GM18867 (cell line): ENCODE measurements at regions not wholly inside any gene's neighbourhood (a gene's known extent, or its start where the extent isn't known, plus 50 kb on each side); places are given as distances from the start of the nearest gene placed in this dataset.
"Not testable (repeated sequence)": the region's sequence is repeated elsewhere in the genome, so short reads cannot be mapped to it uniquely, and the experiment has no call there.

ENCODE experiments used
- ATAC-seq: cut with Tn5 transposase; IDR thresholded peaks from one replicate; pipeline ENCODE4 v1.9.1; 2021; ENCODE audit warnings: mild to moderate bottlenecking, moderate library complexity; ENCODE audit not compliant: unreplicated experiment

DNA sequence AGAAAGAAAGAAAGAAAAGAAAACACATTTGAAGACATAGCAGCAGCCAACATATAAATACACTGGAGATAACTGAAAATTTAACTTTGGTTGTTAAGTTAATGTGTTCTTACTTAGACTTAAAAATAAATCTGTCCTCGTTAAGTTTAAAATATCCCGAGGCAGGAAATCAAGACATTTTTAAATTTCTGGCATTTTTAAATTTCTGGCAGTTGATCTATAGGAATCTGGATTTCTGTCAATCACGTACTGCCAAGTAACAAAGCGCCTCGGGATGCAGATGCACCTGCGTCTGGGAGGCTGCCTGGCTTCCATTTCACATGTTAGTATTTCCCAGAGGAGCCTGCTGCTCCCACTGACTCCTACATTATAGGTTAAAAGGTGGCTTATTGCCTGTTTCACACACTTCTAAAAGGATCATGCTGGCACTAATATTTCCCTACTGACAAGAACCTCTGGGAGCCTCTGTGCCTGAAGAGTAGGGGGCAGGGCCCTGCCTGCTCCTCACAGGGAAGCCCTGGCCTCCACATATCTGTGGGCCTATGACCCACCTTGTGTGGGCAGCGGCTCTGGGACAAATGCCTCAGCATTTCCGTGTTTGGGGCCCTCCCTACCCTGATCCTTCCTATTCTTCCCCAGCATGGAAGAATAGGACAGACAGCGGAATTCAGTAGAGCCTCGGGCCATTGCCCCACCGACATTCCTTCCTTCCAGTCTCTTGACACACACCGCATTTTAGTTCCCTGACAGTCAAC lies 62.8 kb upstream of the ATP12A start:
- ATAC-seq = no peak

DNA sequence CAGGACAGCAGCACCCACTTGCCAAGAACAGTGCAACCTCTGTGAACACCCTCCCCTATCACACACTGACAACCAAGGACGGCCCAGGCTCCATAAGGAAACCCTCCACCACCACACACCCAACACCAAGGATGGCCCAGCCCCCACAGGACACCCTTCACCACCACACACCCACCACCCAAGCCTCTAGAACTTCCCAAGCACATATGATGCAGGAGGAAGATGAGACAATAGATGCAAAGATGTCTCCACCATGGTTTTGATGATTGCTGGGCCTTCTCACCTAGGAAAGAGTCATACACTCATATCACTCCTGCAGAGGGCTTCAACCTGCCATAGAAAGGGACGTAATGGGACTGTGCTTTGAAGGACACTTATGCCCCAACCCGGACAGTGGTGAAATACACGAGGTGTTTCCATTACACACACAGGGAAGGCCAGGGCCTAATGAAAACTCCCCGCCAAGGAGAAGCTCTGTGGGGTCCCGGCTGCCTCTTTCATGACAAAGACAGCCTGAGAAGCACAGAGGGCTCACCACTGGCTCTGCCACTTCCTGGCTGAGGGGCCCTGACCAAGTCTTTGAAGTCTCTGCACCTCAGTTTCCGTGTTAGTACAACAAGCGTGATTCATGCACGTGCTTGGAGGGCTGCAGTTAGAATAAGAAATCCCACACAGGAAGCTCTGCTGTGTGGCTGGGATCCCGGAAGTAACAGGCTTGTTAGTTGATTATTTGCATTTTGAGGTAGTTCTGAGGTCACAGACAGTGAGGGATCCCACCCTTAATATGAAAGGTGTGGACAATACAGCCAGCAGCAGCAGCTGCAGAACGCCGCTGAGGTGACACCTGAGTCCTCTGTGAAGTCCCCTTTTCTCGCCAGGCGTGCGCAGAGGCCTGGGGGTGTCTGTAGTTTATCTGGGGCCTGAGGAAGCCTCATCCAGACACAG lies 61.9 kb upstream of the ATP12A start:
- ATAC-seq = peak; percentile 93

DNA sequence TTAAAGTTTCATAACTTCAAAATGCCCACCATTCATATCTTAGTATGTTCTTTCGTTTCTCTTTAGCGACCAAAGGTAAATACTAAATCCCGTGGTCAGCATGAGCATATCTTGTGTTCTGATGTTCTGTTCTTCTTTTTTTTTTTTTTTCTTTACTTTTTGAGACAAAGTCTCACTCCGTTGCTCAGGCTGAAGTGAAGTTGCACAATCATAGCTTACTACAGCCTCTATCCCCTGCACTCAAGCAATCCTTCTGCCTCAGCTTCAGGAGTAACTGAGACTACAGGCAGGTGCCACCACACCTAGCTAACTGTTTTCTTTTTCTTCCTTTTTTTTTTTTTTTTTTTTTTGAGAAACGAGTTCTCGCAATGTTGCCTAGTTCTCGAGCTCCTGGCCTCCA lies 60.9 kb upstream of the ATP12A start:
- ATAC-seq = no peak

DNA sequence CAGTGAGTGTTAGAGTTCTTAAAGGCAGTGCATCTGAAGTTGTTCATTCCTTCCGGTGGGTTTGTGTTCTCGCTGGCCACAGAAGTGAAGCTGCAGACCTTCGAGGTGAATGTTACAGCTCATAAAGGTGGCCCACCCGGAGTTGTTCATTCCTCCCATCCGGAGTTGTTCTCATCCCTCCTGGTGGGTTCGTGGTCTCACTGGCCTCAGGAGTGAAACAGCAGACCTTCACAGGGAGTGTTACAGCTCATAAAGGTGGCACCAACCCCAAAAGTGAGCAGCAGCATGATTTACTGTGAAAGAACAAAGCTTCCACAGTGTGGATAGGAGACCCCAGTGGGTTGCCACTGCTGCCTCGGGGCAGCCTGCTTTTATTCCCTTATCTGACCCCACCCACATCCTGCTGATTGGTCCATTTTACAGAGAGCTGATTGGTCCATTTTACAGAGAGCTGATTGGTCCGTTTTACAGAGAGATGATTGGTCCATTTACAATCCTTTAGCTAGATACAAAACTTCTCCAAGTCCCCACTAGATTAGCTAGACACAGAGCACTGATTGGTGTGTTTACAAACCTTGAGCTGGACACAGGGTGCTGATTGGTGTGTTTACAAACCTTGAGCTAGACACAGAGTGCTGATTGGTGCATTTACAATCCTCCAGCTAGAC lies 57.6 kb upstream of the ATP12A start:
- ATAC-seq = not testable (repeated sequence)

DNA sequence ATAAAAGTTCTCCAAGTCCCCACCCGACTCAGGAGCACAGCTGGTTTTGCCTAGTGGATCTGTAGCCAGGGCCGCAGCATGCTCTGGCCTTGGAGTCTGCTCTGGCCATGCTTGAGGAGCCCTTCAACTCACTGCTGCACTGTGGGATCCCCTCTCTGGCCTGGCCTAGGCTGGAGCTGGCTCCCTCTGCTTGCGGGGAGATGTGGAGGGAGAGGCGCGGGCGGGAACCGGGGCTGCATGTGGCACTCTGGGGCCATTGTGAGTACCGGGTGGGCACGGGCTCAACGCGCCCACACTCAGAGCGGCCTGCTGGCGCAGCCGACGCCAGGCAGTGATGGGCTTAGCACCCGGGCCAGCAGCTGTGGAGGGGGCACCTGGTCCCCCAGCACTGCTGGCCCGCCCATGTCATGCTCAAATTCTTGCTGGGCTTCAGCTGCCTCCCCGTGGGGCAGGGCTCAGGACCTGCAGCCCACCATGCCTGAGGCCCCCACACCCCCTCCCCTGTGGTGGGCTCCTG lies 57.0 kb upstream of the ATP12A start:
- no peak for ATAC-seq

DNA sequence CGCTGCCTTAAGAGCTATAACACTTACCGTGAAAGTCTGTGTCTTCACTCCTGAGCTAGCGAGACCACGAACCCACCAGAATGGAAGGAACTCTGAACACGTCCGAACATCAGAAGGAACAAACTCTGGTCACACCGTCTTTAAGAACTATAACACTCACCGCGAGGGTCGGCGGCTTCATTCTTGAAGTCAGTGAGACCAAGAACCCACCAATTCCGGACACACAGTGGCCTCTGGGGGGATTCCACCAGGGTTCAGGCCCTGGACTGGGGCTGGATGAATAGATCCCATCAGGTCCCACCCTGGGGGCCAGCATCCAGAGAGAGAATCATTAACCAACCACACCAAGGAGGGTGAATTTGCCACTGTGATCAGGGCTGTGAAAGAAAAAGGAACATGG lies 55.8 kb upstream of the ATP12A start:
- ATAC-seq = no peak

DNA sequence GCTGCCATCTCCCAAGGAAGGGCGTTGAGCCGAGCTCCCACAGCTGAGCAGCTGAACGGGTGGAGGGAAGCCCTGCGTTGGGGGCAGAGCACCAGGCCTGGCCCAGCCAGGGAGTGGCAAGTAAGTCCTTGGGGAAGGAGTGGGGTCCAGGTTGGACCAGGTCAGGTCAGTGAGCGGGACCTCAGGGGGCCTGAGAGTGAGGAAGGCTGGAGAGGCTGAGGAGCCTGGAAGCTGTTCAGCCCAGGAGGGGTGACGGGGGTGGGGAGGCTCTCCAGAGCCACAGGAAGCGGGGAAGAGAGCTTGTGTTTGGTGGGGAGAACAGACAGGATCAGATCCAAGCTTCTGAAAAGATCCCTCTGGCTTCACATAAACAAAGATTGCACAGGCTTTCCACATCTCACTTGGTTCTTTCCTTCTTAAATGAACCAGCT lies 55.4 kb upstream of the ATP12A start:
- ATAC-seq = no peak

DNA sequence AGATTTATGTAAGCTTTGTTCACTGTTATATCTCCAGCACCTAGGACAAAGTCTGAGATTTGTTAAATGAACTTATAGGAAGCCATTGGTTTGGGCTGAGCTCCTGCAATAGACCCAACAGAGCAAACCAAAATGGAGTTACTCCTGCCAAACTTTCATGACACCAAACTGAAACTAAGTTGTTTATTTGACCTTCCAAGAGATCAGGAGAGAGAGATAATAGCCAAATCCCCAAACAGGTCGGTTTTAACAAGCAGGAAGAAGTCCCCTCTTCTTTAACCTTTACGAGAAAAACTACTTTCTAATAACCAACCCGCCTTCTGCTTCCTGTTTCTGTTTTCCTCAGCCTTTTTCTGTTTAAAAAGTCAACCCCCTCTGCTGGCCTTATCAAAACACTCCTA lies 54.9 kb upstream of the ATP12A start:
- peak; percentile 57 for ATAC-seq

DNA sequence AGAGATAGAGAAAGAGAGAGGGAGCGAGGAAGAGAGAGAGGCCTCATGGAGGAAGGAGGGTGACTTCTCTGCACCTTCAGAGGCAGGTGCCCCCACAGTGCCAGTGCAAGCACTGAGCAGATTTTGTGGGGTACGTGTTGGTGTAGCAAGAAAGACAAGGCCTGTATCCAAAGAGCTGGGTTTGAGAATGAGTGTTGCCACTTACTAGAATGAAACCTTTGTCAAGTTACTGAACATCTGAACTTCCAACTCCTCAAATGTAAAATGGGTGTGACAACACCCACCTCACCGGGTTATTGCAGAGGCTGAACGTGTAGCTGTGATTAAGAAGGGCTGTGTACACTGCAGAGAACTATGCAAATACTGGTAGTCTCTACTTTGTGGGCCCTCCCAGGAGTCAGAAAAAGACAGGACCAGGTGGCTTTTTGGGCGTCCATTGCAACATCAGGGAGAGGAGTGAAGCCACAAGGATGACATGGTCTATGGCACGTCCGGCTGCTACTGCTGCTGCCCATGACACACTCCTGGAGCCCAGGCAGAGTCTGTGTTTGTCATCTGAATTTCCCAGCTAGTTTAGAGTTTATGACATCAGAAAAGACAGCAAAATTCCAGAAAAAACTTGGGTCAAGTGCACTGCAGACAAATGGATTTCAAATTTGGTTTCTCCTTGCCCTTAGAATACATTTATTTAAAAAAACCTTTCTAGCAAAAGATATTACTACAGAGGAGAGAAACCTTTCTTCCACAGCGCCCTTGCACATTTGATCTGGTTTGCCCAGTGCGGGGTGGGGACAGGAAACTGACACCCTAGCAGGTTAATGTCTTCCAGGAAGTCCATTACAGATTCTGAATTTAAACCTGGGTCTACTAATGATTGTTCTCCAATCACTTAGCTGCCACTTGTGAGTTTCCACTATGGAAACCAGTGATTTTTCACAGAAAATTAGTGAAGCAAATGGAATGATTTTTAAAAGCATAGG lies 54.0 kb upstream of the ATP12A start:
- ATAC-seq = peak; percentile 51

DNA sequence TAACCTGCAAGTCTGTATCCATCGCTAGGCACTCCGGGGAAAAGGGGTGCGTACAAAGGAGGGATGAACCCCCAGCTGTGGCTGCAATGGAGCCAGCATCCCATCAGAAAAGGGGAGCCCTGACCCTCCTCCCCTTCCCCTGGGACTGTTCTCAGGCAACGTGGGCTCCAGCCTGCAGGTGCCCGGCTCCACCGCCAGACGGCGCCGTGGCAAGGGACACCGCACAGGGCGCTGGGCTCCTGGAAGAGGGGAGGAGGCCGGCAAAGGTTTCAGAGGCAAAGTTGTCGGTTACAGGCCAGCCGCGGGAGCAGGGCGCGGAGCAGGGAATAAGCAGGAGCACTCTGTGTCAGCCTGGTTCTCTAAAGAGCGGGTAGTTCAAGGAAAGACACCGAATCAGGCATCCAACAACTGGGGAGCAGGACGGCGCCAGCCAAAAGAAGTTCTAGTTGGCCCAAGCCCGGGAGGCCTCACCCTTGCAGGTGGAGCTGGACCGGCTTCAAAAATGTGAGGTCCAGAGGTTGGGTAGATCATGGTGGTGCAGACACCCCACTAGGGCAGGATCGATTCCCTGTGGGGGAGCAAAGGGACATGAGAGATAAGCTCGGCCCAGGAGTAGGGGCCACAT lies 53.0 kb upstream of the ATP12A start:
- no peak for ATAC-seq

DNA sequence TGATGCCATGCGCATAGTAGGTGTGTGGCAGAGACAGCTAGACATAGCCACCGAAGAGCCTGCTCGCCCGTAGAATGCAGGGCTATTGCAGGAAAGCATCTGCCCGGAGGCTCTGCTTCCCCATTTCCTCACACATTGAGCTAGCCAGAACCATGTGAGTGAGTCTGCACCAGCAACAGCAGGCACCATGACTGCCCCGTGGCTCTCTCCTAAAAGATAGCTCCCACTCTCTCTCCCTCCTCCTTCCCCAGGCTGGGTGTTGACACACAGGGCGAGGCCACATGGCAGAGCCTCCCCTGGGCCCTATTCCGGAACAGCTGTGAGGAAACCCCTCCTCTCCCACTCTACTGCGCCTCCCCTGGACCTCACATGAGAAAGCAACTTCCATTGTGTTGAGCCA lies 52.3 kb upstream of the ATP12A start:
- ATAC-seq = no peak

DNA sequence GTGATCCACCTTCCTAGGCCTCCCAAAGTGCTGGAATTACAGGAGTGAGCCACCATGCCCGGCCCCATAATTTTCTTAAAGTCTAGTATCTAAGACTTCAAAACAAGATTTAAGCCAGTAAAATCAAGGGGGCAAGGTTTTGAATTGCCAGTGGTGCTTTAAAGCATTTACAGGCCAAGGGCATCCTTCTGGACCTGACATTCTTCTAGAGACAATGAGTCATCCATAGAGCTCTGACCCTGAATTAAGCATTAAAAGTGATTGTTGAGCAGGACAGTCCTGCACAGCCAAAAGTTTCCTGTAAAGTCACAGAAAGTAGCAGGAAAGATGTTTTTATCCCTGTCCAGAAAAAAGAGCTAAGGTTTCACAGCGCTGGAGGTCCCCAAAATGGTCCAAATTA lies 50.9 kb upstream of the ATP12A start:
- ATAC-seq = no peak

DNA sequence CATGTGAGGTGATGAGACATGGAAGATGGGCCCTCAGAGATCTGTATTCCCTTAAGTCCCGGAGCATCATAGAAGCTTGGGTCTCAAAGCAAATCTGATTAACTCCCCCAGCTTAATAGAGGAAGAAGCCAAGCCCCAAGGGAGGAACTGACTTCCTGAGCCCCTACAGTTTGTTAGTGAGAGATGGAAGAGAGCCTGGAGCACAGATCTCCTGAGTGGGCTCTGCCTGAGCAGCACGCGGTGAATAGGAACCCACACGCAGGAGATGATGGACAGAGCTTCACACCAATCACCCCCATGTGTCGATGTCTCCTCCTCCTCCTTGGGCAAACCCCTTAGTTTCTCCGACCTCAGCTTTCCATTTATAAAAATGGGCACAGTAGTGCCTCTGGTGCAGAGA lies 50.1 kb upstream of the ATP12A start:
- ATAC-seq = no peak
